GM19239 (cell line): ENCODE measurements at regions not wholly inside any gene's neighbourhood (a gene's known extent, or its start where the extent isn't known, plus 50 kb on each side); places are given as distances from the start of the nearest gene placed in this dataset.
"Not testable (repeated sequence)": the region's sequence is repeated elsewhere in the genome, so short reads cannot be mapped to it uniquely, and the experiment has no call there.

Experiments used
- DNase-seq: peaks from one replicate; pipeline ENCODE4 v3.0.0; 2011; ENCODE audit warnings: low spot score; ENCODE audit not compliant: insufficient read length
- FAIRE-seq: peaks from 2 replicates; lab custom pipeline; 2011; peaks lifted over from hg19 to GRCh38; lab: Jason Lieb, UNC

- FAIRE-seq (no peak), DNase-seq (no peak)
Measured at GRCh38 chr4:169934794-169935429, 91.3 kb downstream of the MFAP3L start.

GRCh38 chr4:169933531-169933930 is 92.7 kb downstream of the MFAP3L start:
- DNase-seq (no peak), FAIRE-seq (no peak)

GRCh38 chr4:169931964-169932363 is 94.2 kb downstream of the MFAP3L start:
- DNase-seq = no peak
- FAIRE-seq = no peak

DNA sequence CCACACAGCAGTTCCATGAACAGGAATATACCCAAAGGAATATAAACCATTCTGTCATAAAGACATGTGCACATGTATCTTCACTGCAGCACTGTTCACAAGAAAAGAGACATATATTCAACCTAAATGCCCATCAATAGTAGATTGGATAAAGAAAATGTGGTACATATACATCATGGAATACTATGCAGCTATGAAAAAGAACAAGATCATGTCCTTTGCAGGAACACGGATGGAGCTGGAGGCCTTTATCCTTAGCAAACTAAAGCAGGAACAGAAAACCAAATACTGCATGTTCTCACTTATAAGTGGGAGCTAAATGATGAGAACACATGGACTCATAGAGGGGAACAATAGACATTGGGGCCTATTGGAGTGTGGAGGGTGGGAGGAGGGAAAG is 95.4 kb downstream of the MFAP3L start:
- DNase-seq, FAIRE-seq: not testable (repeated sequence)

GRCh38 chr4:169927280-169927679 is 98.9 kb downstream of the MFAP3L start:
- FAIRE-seq (no peak), DNase-seq (no peak)

GRCh38 chr4:169925678-169926077 is 100.5 kb downstream of the MFAP3L start:
- no peak for FAIRE-seq
- no peak for DNase-seq

DNA sequence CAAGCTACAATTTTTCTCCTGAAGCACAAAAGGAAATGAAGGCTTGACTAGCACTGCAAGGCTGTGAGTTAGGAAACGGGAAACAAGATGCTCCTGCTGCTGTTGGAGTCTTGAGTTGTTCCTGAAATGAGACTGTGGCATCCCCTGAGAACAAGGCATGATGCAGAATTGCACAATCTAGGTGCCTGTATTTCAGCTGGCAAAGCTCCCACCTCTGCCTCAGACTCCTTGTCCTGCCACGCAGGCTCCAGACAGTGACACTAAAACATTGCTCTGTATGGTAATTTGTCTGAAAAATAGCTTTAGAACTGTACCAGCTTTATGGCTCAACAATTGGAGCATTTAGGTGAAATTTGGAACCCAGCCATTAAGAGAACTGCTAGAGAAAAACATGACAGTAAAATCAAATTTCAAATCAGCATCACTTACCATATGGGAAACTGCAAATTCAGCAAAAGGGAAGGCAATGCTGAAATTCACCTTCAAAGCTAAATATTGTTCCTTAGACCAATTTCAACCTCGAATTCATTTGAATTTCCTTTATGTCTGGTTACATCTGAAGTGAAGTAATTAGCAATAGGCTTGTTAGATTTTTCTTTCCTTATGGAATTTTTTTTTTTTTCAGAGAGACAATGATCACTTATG is 103.4 kb downstream of the MFAP3L start:
- DNase-seq (no peak), FAIRE-seq (no peak)

GRCh38 chr4:169921732-169922131 is 104.5 kb downstream of the MFAP3L start:
- DNase-seq (no peak), FAIRE-seq (no peak)

GRCh38 chr4:169921237-169921636 is 105.0 kb downstream of the MFAP3L start:
- FAIRE-seq (no peak), DNase-seq (no peak)

GRCh38 chr4:169919194-169920124 is 106.7 kb downstream of the MFAP3L start:
- not testable (repeated sequence) for DNase-seq, FAIRE-seq

DNA sequence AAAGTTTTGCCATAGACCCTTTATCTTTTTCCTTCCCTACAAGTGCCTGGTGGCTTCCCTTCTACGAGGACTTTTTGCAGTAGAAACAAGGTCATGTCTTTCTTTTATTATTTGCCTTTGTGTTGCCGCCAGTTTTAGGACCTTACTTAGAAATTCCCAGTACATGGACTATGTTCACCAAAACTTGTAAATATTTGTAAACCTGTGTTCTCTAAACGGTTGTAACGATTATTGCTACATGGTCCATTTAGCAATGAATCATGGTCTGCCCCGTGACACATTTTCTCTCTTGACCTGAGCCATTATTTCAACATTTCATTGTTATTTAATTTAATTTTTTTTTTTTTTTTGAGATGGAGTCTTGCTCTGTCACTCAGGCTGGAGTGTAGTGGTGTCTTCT is 110.7 kb downstream of the MFAP3L start:
- FAIRE-seq (no peak), DNase-seq (no peak)

DNA sequence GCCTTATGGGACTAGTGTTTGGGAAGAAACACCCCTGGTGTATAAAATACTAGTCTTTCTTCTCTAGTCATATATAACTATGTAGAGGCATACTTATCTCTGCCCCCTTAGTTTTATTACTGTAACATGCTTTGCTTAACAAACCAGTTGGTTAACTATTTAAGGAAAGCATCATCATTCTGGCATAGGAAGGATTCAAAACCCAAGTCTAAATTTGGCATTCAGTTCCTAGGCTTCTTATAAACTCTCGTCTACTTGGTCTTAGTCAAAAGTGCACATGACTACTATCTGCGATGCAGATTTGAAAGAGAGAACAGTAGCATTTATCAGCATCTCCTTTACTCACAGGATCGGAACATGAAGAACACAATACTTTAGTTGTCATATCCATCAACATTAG is 111.3 kb downstream of the MFAP3L start:
- DNase-seq (no peak), FAIRE-seq (no peak)

DNA sequence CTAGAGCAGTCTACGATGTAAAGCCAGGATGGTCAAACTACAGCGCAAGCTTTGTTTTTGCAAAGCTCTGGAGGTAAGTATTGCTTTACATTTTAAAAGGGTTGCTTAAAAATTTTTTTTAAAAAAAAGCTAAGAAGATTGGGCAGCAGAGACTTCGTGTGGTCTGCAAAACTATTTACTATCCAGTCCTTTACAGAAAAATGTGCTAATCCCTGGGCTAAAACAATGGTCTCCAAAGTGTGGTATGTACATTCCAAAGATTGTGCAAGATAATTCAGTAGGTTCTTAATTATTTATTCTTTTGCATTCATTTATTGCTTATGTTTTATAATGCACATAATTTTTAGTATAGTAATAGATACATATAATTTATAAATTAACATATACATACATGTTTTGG is 113.2 kb downstream of the MFAP3L start:
- no peak for DNase-seq
- FAIRE-seq = no peak

GRCh38 chr4:169909897-169910296 is 116.3 kb downstream of the MFAP3L start:
- no peak for FAIRE-seq
- no peak for DNase-seq

DNA sequence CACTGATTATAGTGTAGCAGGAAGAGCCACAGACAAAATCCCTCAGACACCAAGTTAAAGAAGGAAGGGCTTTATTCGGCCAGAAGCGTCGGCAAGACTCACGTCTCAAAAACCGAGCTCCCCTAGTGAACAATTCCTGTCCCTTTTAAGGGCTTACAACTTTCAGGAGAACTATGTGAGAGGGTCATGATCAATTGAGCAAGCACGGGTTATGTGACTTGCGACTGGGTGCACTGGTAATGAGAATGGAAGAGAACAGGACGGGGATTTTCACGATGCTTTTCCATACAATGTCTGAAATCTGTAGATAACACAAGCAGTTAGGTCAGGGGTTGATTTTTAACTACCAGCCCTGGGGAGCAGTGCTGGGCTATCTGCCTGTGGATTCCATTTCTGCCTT is 116.7 kb downstream of the MFAP3L start:
- DNase-seq (no peak), FAIRE-seq (no peak)

DNA sequence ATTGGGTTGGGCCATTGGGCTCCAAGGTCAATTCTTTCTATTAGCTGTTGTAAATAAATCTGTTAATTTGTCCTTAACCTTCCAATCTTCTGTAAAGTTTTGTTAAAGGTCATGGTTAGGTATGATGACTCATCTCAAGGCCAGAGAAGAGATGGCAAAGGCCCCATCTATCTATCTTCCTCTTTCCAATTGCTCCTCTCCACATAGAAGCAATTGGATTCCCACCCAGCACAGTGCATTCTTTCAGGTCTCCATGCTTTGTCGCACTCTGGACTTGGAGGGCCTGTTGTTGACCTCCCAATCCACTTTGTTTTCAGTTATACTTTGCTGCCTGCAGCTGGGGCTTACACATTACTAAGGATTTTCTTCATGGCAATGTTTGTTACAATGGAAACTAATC is 118.5 kb downstream of the MFAP3L start:
- no peak for DNase-seq
- FAIRE-seq = no peak

DNA sequence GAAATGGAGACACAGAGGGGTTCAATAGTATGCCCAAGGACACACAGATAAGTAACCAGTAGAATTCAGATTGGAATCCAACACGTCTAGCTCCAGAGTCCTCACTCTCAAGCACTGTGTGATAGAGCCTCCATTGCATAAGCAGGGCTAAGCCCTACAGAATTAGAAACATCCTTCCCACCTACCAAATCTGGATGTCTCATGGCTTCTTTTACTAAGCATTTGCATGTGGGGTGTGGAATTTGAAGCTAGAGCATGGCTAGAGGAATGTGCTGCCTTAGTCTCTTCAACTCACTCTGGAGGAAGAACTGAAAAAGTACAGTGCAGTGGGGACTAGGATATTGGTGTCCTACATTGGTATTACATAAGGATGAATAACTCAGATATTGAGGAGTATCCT is 119.4 kb downstream of the MFAP3L start:
- FAIRE-seq (no peak), DNase-seq (no peak)

GRCh38 chr4:169906104-169906503 is 120.1 kb downstream of the MFAP3L start:
- no peak for FAIRE-seq
- no peak for DNase-seq

GRCh38 chr4:169902658-169903345 is 123.4 kb downstream of the MFAP3L start:
- FAIRE-seq = no peak
- no peak for DNase-seq

DNA sequence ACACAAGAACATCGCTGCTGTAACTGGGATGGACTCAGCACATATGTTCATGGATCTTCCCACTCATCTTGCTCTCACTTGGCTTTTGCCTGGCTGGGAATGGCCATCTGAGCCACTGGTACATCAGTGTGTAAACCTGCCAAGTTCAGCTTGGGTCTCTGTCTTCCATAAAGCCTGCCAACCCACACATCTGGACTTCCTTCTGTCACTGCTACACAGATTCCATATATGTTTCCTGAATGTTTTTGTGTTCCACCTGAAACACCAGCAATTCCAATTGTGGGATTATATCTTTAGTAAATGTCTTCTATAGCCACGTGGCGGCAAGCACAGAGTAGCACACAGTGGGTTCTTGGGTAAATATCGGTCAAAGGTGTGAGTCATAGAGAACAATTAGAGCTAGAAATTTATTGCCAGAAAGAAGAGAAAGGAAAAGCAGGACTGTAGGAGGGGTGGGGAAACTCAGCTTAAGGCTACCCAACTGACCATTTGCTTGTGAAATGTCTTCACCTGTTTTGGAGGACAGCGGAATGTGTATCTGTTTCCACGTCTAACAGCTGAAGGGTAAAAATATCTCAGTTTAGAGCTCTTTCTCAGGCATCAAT is 125.9 kb downstream of the MFAP3L start:
- DNase-seq = no peak
- no peak for FAIRE-seq
